SK-N-SH (cell line): ENCODE measurements at regions not wholly inside any gene's neighbourhood (a gene's known extent, or its start where the extent isn't known, plus 50 kb on each side); places are given as distances from the start of the nearest gene placed in this dataset.

ENCODE experiments used
- CTCF ChIA-PET: fragments of 300-600, 350-600 bp; formaldehyde crosslinking; extraction: SDS; loops from one replicate; lab custom pipeline; 2021; lab: Yijun Ruan, JAX
- POLR2A ChIA-PET: fragments of 350-600 bp; sonication (Branson Sonifier 250); formaldehyde crosslinking; extraction: SDS; loops from one replicate; lab custom pipeline; 2020; ENCODE audit warnings: antibody characterized with exemption, inconsistent platforms; lab: Yijun Ruan, JAX
- DNase-seq: peaks from one replicate; pipeline ENCODE4 v3.0.0; 2012
- H2AFZ ChIP-seq: fragments of 200-600 bp; sonication (generic); 2 replicates; pipeline ENCODE4 v1.8.1; 2016; ENCODE audit warnings: antibody characterized with exemption, mild to moderate bottlenecking, low read depth
- H3F3A ChIP-seq: fragments of 200-600 bp; sonication (generic); replicated peaks from 2 replicates; pipeline ENCODE3; 2016; ENCODE audit warnings: antibody characterized with exemption, mild to moderate bottlenecking; ENCODE audit not compliant: insufficient read depth
- H3K27ac ChIP-seq, 2 experiments: fragments of 200-500 bp in 1 of 2; fragments of 200-600 bp in 1 of 2; sonication (Bioruptor generic) in 1 of 2; sonication (generic), shearing (Covaris generic) in 1 of 2; 2 replicates each; pipeline versions ENCODE4 v1.5.1 to v1.6.1; 2014 to 2016; ENCODE audit warnings: low read depth in 2 of 2, inconsistent platforms in 1 of 2, low read length in 1 of 2, mild to moderate bottlenecking in 1 of 2, mixed read lengths in 1 of 2
- H3K27me3 ChIP-seq: fragments of 200-600 bp; sonication (generic), shearing (Covaris generic); 2 replicates; pipeline ENCODE4 v1.6.1; 2016; ENCODE audit warnings: mixed run types; ENCODE audit not compliant: insufficient read depth
- H3K36me3 ChIP-seq, 2 experiments: fragments of 200-500 bp in 1 of 2; fragments of 200-600 bp in 1 of 2; sonication (Bioruptor generic) in 1 of 2; sonication (generic) in 1 of 2; replicated peaks in 1 of 2; 2 replicates each; pipeline versions ENCODE3 to v1.5.1; 2014 to 2016; ENCODE audit warnings: low read length in 1 of 2, mild to moderate bottlenecking in 1 of 2; ENCODE audit not compliant: insufficient read depth in 2 of 2, control insufficient read depth in 1 of 2
- H3K4me1 ChIP-seq, 2 experiments: fragments of 200-500 bp in 1 of 2; fragments of 200-600 bp in 1 of 2; sonication (Bioruptor generic) in 1 of 2; sonication (generic), shearing (Covaris generic) in 1 of 2; 2 replicates each; pipeline versions ENCODE4 v1.5.1 to v1.6.1; 2014 to 2016; ENCODE audit warnings: low read depth in 1 of 2, low read length in 1 of 2, mixed run types in 1 of 2; ENCODE audit not compliant: insufficient read depth in 2 of 2, control insufficient read depth in 1 of 2
- H3K4me2 ChIP-seq: fragments of 200-600 bp; sonication (generic), shearing (Covaris generic); 2 replicates; pipeline ENCODE4 v1.6.1; 2017; ENCODE audit warnings: mixed run types
- H3K4me3 ChIP-seq, 2 experiments: fragments of 200-500 bp in 1 of 2; fragments of 200-600 bp in 1 of 2; sonication (Bioruptor generic) in 1 of 2; sonication (generic), shearing (Covaris generic) in 1 of 2; 2 replicates each; pipeline versions ENCODE4 v1.5.1 to v1.8.1; 2014 to 2016; ENCODE audit warnings: low read depth in 2 of 2, inconsistent platforms in 1 of 2, low read length in 1 of 2, mild to moderate bottlenecking in 1 of 2, mixed read lengths in 1 of 2, moderate library complexity in 1 of 2
- H3K79me2 ChIP-seq: fragments of 200-600 bp; sonication (generic); 2 replicates; pipeline ENCODE4 v1.8.1; 2017; ENCODE audit warnings: mild to moderate bottlenecking; ENCODE audit not compliant: insufficient read depth
- H3K9ac ChIP-seq: fragments of 200-600 bp; sonication (generic); 2 replicates; pipeline ENCODE4 v1.6.1; 2017; ENCODE audit warnings: mixed run types
- H3K9me2 ChIP-seq: fragments of 200-600 bp; sonication (generic); 2 replicates; pipeline ENCODE4 v1.6.1; 2017; ENCODE audit warnings: mixed run types
- H3K9me3 ChIP-seq: fragments of 200-600 bp; sonication (generic); 2 replicates; pipeline ENCODE4 v1.6.1; 2017; ENCODE audit warnings: mixed run types, mild to moderate bottlenecking, moderate library complexity
- H4K20me1 ChIP-seq: fragments of 200-600 bp; sonication (generic); 2 replicates; pipeline ENCODE4 v1.6.1; 2017; ENCODE audit warnings: mild to moderate bottlenecking, mixed run types; ENCODE audit not compliant: insufficient read depth
- ELF1 ChIP-seq: IDR thresholded peaks from 2 replicates; pipeline ENCODE4 v1.4.0; 2012
- EZH2phosphoT487 ChIP-seq: fragments of 200-600 bp; sonication (generic); IDR thresholded peaks from 2 replicates; pipeline ENCODE4 v1.6.1; 2017; ENCODE audit warnings: low read depth, mixed run types, mild to moderate bottlenecking, antibody characterized with exemption, moderate library complexity, borderline replicate concordance
- FOSL2 ChIP-seq: IDR thresholded peaks from 2 replicates; pipeline ENCODE4 v1.4.0; 2012; ENCODE audit warnings: low read depth, mild to moderate bottlenecking, moderate library complexity, borderline replicate concordance
- FOXJ3 ChIP-seq: sonication (generic); formaldehyde crosslinking; IDR thresholded peaks from 2 replicates; pipeline ENCODE4 v1.5.1; 2020; ENCODE audit warnings: mild to moderate bottlenecking, missing genetic modification reagents
- JUND ChIP-seq: IDR thresholded peaks from 2 replicates; pipeline ENCODE4 v1.4.0; 2012
- MXI1 ChIP-seq: IDR thresholded peaks from 2 replicates; pipeline ENCODE4 v1.6.1; 2012; ENCODE audit warnings: mild to moderate bottlenecking, low read depth, low read length, improper control_type of control experiment
- NFIC ChIP-seq: IDR thresholded peaks from 2 replicates; pipeline ENCODE4 v1.4.0; 2012; ENCODE audit warnings: borderline replicate concordance
- NRF1 ChIP-seq: IDR thresholded peaks from 2 replicates; pipeline ENCODE4 v1.6.1; 2012; ENCODE audit warnings: low read depth, mild to moderate bottlenecking, low read length
- RFX5 ChIP-seq: IDR thresholded peaks from 2 replicates; pipeline ENCODE4 v1.6.1; 2012; ENCODE audit warnings: mild to moderate bottlenecking, improper control_type of control experiment, low read length
- RXRA ChIP-seq: IDR thresholded peaks from 2 replicates; pipeline ENCODE4 v1.4.0; 2012; ENCODE audit warnings: low read depth, mild to moderate bottlenecking, borderline replicate concordance
- SIN3A ChIP-seq: IDR thresholded peaks from 2 replicates; pipeline ENCODE4 v1.6.1; 2012; ENCODE audit warnings: low read depth, mild to moderate bottlenecking, low read length, moderate library complexity, borderline replicate concordance
- SMC3 ChIP-seq: IDR thresholded peaks from 2 replicates; pipeline ENCODE4 v1.6.1; 2012; ENCODE audit warnings: low read depth, low read length, improper control_type of control experiment
- TCF12 ChIP-seq: IDR thresholded peaks from 2 replicates; pipeline ENCODE4 v1.4.0; 2012
- YY1 ChIP-seq: IDR thresholded peaks from 2 replicates; pipeline ENCODE4 v1.4.0; 2012; ENCODE audit warnings: low read depth, mild to moderate bottlenecking
- WGBS: methylation state at CpG from one replicate; pipeline ENCODE4 v1.1.6; 2017; ENCODE audit warnings: low lambda C conversion rate; 5-methylcytosine and 5-hydroxymethylcytosine counted together
- TF ChIP-seq, protein P1 (sequence below): IDR thresholded peaks from 2 replicates; pipeline ENCODE4 v1.4.0; 2012; ENCODE audit warnings: low read depth, borderline replicate concordance
- TF ChIP-seq, protein P2 (sequence below): IDR thresholded peaks from 2 replicates; pipeline ENCODE4; 2012
- TF ChIP-seq, protein P3 (sequence below): fragments of 200-600 bp; sonication (generic); IDR thresholded peaks from 2 replicates; pipeline ENCODE4 v1.6.1; 2017; ENCODE audit warnings: antibody characterized with exemption, mild to moderate bottlenecking, moderate library complexity
- TF ChIP-seq, protein P4 (sequence below): fragments of 150-350 bp; IDR thresholded peaks from 2 replicates; pipeline ENCODE4 v1.6.1; 2016; ENCODE audit warnings: mild to moderate bottlenecking, low read depth, low read length
- TF ChIP-seq, protein P5 (sequence below): IDR thresholded peaks from 2 replicates; pipeline ENCODE4 v1.4.0; 2012; ENCODE audit warnings: low read depth, borderline replicate concordance

DNA sequence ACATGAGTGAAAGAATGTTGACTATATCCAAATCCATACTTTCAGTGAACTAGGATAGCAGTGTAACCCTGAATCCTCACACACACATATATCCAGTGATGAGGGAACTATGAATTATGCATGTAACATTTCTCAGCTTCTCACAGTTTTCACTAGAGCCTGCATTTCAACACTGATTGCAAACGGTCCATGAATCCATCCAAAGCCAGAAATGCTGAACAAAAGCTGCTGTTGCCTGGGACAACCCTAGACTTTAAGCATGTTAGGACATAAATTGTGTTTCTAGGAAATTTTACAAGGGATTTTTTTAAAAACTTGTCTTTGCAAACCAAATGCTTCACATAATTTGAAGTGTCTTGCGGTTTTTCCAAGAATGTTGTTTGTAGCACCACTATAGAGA, 2010.0 kb upstream of the WWC1 start:
- no peaks in the 10 kb centered on the region for H3K27me3 ChIP-seq
- no peaks in the 10 kb centered on the region for H4K20me1 ChIP-seq
- no peaks in the 10 kb centered on the region for H3K9me3 ChIP-seq
- H3K9me2 ChIP-seq: no peaks in the 10 kb centered on the region
- CTCF ChIA-PET: interaction anchor here (0.8 kb wide), 1 partner anchor 14 kb away, joined by 3 read pairs; no protein-coding TSS in a partner anchor
- H3K27ac ChIP-seq: no peak overlapping the region
- TF ChIP-seq, protein P1, sequence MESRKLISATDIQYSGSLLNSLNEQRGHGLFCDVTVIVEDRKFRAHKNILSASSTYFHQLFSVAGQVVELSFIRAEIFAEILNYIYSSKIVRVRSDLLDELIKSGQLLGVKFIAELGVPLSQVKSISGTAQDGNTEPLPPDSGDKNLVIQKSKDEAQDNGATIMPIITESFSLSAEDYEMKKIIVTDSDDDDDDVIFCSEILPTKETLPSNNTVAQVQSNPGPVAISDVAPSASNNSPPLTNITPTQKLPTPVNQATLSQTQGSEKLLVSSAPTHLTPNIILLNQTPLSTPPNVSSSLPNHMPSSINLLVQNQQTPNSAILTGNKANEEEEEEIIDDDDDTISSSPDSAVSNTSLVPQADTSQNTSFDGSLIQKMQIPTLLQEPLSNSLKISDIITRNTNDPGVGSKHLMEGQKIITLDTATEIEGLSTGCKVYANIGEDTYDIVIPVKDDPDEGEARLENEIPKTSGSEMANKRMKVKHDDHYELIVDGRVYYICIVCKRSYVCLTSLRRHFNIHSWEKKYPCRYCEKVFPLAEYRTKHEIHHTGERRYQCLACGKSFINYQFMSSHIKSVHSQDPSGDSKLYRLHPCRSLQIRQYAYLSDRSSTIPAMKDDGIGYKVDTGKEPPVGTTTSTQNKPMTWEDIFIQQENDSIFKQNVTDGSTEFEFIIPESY: no peak
- TF ChIP-seq JUND: no peak
- TF ChIP-seq FOSL2: no peak
- TF ChIP-seq, protein P2, sequence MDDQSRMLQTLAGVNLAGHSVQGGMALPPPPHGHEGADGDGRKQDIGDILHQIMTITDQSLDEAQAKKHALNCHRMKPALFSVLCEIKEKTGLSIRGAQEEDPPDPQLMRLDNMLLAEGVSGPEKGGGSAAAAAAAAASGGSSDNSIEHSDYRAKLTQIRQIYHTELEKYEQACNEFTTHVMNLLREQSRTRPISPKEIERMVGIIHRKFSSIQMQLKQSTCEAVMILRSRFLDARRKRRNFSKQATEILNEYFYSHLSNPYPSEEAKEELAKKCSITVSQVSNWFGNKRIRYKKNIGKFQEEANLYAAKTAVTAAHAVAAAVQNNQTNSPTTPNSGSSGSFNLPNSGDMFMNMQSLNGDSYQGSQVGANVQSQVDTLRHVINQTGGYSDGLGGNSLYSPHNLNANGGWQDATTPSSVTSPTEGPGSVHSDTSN: no peak
- no peak for TF ChIP-seq YY1
- no peak for TF ChIP-seq MXI1
- TF ChIP-seq, protein P3, sequence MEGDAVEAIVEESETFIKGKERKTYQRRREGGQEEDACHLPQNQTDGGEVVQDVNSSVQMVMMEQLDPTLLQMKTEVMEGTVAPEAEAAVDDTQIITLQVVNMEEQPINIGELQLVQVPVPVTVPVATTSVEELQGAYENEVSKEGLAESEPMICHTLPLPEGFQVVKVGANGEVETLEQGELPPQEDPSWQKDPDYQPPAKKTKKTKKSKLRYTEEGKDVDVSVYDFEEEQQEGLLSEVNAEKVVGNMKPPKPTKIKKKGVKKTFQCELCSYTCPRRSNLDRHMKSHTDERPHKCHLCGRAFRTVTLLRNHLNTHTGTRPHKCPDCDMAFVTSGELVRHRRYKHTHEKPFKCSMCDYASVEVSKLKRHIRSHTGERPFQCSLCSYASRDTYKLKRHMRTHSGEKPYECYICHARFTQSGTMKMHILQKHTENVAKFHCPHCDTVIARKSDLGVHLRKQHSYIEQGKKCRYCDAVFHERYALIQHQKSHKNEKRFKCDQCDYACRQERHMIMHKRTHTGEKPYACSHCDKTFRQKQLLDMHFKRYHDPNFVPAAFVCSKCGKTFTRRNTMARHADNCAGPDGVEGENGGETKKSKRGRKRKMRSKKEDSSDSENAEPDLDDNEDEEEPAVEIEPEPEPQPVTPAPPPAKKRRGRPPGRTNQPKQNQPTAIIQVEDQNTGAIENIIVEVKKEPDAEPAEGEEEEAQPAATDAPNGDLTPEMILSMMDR: no peak
- TF ChIP-seq EZH2phosphoT487: no peak
- no peak for TF ChIP-seq ELF1
- no peak for TF ChIP-seq TCF12
- TF ChIP-seq, protein P4, sequence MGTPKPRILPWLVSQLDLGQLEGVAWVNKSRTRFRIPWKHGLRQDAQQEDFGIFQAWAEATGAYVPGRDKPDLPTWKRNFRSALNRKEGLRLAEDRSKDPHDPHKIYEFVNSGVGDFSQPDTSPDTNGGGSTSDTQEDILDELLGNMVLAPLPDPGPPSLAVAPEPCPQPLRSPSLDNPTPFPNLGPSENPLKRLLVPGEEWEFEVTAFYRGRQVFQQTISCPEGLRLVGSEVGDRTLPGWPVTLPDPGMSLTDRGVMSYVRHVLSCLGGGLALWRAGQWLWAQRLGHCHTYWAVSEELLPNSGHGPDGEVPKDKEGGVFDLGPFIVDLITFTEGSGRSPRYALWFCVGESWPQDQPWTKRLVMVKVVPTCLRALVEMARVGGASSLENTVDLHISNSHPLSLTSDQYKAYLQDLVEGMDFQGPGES: no peak
- no peak for TF ChIP-seq SMC3
- H3F3A ChIP-seq: no peaks in the 10 kb centered on the region
- no peaks in the 10 kb centered on the region for H3K79me2 ChIP-seq
- no peak overlapping the region for H2AFZ ChIP-seq
- WGBS: 25% methylated on average over 2 of the region's 2 CpGs
- no peaks in the 10 kb centered on the region for H3K36me3 ChIP-seq
- no peaks in the 10 kb centered on the region; a peak in 1 of 4 replicates for H3K4me1 ChIP-seq
- no peak overlapping the region for H3K9ac ChIP-seq
- H3K4me3 ChIP-seq: no peak overlapping the region
- no peak overlapping the region for H3K4me2 ChIP-seq
- no peak for DNase-seq
- POLR2A ChIA-PET: no interaction called here

DNA sequence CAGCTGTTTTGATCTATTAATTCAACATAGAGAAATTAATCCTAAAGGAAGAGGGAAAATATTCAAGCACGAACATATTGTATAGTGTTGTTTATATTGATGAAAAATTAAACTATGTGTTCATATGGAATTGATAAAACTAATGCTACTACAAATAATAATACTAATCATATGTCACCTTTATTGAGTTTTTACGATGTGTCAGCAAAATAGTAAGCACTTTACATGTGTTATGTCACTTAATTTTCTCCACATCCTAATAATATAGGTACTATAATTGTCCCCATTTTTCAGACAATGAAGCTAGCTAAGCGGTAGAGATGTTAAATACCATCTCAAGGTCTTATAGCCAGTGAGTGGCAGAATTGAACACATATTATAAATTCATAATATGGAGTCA, 2008.5 kb upstream of the WWC1 start:
- no peaks in the 10 kb centered on the region for H3K79me2 ChIP-seq
- H3K4me1 ChIP-seq: no peaks in the 10 kb centered on the region; a peak in 1 of 4 replicates
- H3K9ac ChIP-seq: no peak overlapping the region
- H3K36me3 ChIP-seq: no peaks in the 10 kb centered on the region
- H2AFZ ChIP-seq: no peak overlapping the region
- CTCF ChIA-PET: no interaction called here
- no peaks in the 10 kb centered on the region for H3K27me3 ChIP-seq
- H3K9me3 ChIP-seq: no peaks in the 10 kb centered on the region; the same call in 1 of the 2 replicates
- no peaks in the 10 kb centered on the region for H3K9me2 ChIP-seq
- H3K27ac ChIP-seq: no peak overlapping the region
- POLR2A ChIA-PET: no interaction called here
- no peak overlapping the region for H3K4me3 ChIP-seq
- no peaks in the 10 kb centered on the region for H4K20me1 ChIP-seq
- H3F3A ChIP-seq: no peaks in the 10 kb centered on the region
- no peak for DNase-seq
- no peak overlapping the region for H3K4me2 ChIP-seq
- 29% methylated on average over 3 of the region's 3 CpGs for WGBS
- TF ChIP-seq NFIC (no peak), FOXJ3 (CRISPR knock-in tag) (no peak), RFX5 (no peak), FOSL2 (no peak), SIN3A (no peak), RXRA (no peak), YY1 (no peak), NRF1 (no peak)
- TF ChIP-seq, protein P5, sequence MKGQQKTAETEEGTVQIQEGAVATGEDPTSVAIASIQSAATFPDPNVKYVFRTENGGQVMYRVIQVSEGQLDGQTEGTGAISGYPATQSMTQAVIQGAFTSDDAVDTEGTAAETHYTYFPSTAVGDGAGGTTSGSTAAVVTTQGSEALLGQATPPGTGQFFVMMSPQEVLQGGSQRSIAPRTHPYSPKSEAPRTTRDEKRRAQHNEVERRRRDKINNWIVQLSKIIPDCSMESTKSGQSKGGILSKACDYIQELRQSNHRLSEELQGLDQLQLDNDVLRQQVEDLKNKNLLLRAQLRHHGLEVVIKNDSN: no peak
- TF ChIP-seq, protein P1: no peak
